ENCODE measurements at regions not wholly inside any gene's neighbourhood (a gene's known extent, or its start where the extent isn't known, plus 50 kb on each side); places are given as distances from the start of the nearest gene placed in this dataset.

GRCh38 chr6:33957892-33958525, 154.2 kb upstream of the MLN start:
- no peak overlapping the region for H3K4me3 ChIP-seq (ENCODE audit: low read depth, low read length)
- no peak for TF ChIP-seq CTCF (IDR thresholded peaks at IDR 0.05; ENCODE audit: borderline replicate concordance, insufficient read depth, low read depth, low read length)

GRCh38 chr6:33957131-33957891, 153.5 kb upstream of the MLN start:
- no peak for TF ChIP-seq CTCF (IDR thresholded peaks at IDR 0.05; ENCODE audit: borderline replicate concordance, insufficient read depth, low read depth, low read length)
- H3K4me3 ChIP-seq (ENCODE audit: low read depth, low read length) = no peak overlapping the region

- H3K4me3 ChIP-seq (ENCODE audit: low read depth, low read length) = no peak overlapping the region
- no peak for TF ChIP-seq CTCF (IDR thresholded peaks at IDR 0.05; ENCODE audit: borderline replicate concordance, insufficient read depth, low read depth, low read length)
Observed at GRCh38 chr6:33956206-33956605, 152.4 kb upstream of the MLN start.

GRCh38 chr6:33955566-33955965, 151.8 kb upstream of the MLN start:
- H3K4me3 ChIP-seq (ENCODE audit: low read depth, low read length) = no peak overlapping the region
- no peak for TF ChIP-seq CTCF (IDR thresholded peaks at IDR 0.05; ENCODE audit: borderline replicate concordance, insufficient read depth, low read depth, low read length)

- no peak for TF ChIP-seq CTCF (IDR thresholded peaks at IDR 0.05; ENCODE audit: borderline replicate concordance, insufficient read depth, low read depth, low read length)
- H3K4me3 ChIP-seq (ENCODE audit: low read depth, low read length) = no peak overlapping the region
Observed at GRCh38 chr6:33954453-33954852, 150.7 kb upstream of the MLN start.

- TF ChIP-seq CTCF (IDR thresholded peaks at IDR 0.05; ENCODE audit: borderline replicate concordance, insufficient read depth, low read depth, low read length) = no peak
- H3K4me3 ChIP-seq (ENCODE audit: low read depth, low read length) = no peak overlapping the region
Observed at GRCh38 chr6:33953171-33953570, 149.4 kb upstream of the MLN start.

- TF ChIP-seq CTCF (IDR thresholded peaks at IDR 0.05; ENCODE audit: borderline replicate concordance, insufficient read depth, low read depth, low read length) = no peak
- no peak overlapping the region for H3K4me3 ChIP-seq (ENCODE audit: low read depth, low read length)
Observed at GRCh38 chr6:33952016-33952415, 148.2 kb upstream of the MLN start.

All from GM12875 (cell line).